ENCODE measurements at regions not wholly inside any gene's neighbourhood (a gene's known extent, or its start where the extent isn't known, plus 50 kb on each side); places are given as distances from the start of the nearest gene placed in this dataset.

DNA sequence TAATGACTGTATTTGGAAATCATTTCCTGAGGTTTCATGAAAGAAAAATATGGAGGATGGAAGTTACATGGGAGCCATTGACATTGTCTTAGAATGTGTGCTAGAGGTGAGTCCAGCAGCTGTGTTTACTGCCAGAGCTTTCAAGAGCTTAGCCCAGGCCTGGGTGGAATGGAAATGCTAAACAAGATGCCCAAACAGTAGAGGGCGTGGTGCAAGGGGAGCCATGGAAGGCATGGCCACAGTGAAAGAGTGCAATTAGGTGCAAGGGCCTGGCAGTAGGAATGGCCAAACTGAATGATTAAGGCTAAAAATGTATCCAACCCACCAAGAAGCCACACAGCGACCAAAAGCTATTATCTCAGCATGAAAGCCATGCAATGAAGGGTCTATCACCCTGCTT, 257.7 kb upstream of the NR2F2 start:
- TF ChIP-seq, protein P1, sequence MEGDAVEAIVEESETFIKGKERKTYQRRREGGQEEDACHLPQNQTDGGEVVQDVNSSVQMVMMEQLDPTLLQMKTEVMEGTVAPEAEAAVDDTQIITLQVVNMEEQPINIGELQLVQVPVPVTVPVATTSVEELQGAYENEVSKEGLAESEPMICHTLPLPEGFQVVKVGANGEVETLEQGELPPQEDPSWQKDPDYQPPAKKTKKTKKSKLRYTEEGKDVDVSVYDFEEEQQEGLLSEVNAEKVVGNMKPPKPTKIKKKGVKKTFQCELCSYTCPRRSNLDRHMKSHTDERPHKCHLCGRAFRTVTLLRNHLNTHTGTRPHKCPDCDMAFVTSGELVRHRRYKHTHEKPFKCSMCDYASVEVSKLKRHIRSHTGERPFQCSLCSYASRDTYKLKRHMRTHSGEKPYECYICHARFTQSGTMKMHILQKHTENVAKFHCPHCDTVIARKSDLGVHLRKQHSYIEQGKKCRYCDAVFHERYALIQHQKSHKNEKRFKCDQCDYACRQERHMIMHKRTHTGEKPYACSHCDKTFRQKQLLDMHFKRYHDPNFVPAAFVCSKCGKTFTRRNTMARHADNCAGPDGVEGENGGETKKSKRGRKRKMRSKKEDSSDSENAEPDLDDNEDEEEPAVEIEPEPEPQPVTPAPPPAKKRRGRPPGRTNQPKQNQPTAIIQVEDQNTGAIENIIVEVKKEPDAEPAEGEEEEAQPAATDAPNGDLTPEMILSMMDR (IDR thresholded peaks at IDR 0.05; ENCODE audit: low read depth, low read length) = no peak
- Histone ChIP-seq H3K27ac (no peak overlapping the region), H3K27me3 (peaks cover 14% of the 10 kb centered on the region), H3K36me3 (no peaks in the 10 kb centered on the region), H3K4me1 (ENCODE audit: low read depth) (no peaks in the 10 kb centered on the region), H3K4me3 (no peak overlapping the region), H3K9me3 (ENCODE audit: low read depth) (no peaks in the 10 kb centered on the region)
- no peak for DNase-seq (ENCODE audit: low read depth in 1 of 2, low spot score in 1 of 2)

DNA sequence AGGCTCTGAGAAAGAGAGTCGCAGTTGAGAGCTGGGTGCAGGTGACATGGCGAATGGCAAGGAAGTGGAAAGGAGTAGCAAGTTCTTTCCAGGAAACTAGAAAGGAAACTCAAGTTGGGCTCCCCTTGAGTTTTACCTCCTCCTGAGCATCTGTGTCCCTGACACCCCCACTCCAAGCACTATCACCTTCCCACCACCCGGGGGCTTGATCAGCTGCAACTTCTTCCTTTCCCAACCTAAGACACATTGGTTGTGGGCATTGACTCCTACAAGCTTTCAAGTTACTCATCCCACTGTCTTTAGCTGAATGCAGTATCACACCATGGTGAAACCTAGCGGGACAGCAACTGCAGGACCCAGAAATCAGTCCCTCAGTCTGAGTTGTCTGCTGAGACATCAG, 256.6 kb upstream of the NR2F2 start:
- Histone ChIP-seq H3K9me3 (ENCODE audit: low read depth) (no peaks in the 10 kb centered on the region), H3K4me1 (ENCODE audit: low read depth) (no peaks in the 10 kb centered on the region), H3K27ac (no peak overlapping the region), H3K36me3 (no peaks in the 10 kb centered on the region), H3K27me3 (peaks cover 14% of the 10 kb centered on the region), H3K4me3 (no peak overlapping the region)
- DNase-seq (ENCODE audit: low read depth in 1 of 2, low spot score in 1 of 2) = no peak
- TF ChIP-seq, protein P1 (IDR thresholded peaks at IDR 0.05; ENCODE audit: low read depth, low read length) = no peak

DNA sequence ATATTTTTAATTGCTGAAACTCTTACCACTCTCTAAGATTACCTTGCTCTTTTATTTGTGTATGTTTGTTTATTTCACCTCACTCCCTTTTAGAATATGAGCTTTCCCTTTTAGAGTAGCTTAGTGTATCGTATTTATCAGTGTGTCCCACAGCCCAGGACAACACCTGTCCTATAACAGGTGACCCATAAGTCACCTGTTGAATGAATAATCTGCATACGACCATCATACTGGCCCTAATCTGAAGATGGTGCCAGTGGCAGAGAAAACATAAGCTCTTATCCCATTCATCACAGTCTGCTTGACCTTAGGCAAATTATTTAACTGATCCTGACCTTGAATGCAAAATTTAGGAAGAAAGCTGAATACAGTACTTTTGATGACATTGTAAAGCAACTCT, 254.6 kb upstream of the NR2F2 start:
- DNase-seq (ENCODE audit: low read depth in 1 of 2, low spot score in 1 of 2) = no peak
- no peak overlapping the region for H3K4me3 ChIP-seq
- H3K4me1 ChIP-seq (ENCODE audit: low read depth) = no peaks in the 10 kb centered on the region
- TF ChIP-seq, protein P1 (IDR thresholded peaks at IDR 0.05; ENCODE audit: low read depth, low read length) = no peak
- no peaks in the 10 kb centered on the region for H3K9me3 ChIP-seq (ENCODE audit: low read depth)
- H3K27ac ChIP-seq = no peak overlapping the region
- H3K27me3 ChIP-seq = peaks cover 24% of the 10 kb centered on the region
- no peaks in the 10 kb centered on the region for H3K36me3 ChIP-seq

DNA sequence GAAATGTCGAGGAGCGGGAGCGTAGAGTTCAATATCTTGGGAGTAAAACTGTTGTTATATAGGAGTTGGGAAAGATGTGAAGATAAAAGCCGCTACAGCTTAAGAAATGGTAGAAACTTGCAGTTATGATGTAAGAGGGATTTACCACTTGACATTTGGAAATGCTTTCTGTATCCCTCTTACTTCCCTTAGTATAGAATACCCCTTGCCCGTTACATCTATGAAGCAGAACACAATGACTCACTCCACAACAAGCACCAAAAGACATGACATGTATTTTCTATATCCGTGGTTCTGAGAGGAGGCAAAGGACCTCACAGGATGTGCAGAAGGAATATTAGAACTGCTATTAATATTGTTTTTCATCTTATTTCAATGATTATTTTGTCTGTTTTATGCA, 254.2 kb upstream of the NR2F2 start:
- no peaks in the 10 kb centered on the region for H3K4me1 ChIP-seq (ENCODE audit: low read depth)
- DNase-seq (ENCODE audit: low read depth in 1 of 2, low spot score in 1 of 2) = no peak
- H3K4me3 ChIP-seq = no peak overlapping the region
- no peaks in the 10 kb centered on the region for H3K9me3 ChIP-seq (ENCODE audit: low read depth)
- TF ChIP-seq, protein P1 (IDR thresholded peaks at IDR 0.05; ENCODE audit: low read depth, low read length) = no peak
- H3K27me3 ChIP-seq = peaks cover 24% of the 10 kb centered on the region
- H3K27ac ChIP-seq = no peak overlapping the region
- H3K36me3 ChIP-seq = no peaks in the 10 kb centered on the region

DNA sequence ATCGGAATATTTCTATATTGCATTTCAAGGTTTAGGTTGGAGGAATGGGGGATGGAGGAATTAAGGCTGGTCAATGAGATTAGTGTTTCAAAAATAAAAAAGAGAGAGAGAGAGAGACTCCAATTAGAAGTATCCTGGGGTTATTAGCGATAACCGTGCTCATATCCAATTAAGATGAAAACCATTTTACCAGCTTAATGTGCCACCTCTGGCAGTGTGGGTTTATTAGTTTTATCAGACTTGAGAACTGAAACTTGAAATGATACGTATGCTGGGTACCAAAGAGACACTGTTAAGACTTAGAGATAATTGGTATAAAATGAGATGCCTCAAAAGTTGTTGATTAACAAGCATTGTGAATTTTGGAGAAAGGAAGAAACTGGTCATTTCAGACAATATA, 251.5 kb upstream of the NR2F2 start:
- Histone ChIP-seq H3K4me3 (no peak overlapping the region), H3K36me3 (no peaks in the 10 kb centered on the region), H3K27ac (no peak overlapping the region), H3K27me3 (peaks cover 30% of the 10 kb centered on the region), H3K4me1 (ENCODE audit: low read depth) (no peaks in the 10 kb centered on the region), H3K9me3 (ENCODE audit: low read depth) (no peaks in the 10 kb centered on the region)
- no peak for DNase-seq (ENCODE audit: low read depth in 1 of 2, low spot score in 1 of 2)
- TF ChIP-seq, protein P1 (IDR thresholded peaks at IDR 0.05; ENCODE audit: low read depth, low read length) = no peak

DNA sequence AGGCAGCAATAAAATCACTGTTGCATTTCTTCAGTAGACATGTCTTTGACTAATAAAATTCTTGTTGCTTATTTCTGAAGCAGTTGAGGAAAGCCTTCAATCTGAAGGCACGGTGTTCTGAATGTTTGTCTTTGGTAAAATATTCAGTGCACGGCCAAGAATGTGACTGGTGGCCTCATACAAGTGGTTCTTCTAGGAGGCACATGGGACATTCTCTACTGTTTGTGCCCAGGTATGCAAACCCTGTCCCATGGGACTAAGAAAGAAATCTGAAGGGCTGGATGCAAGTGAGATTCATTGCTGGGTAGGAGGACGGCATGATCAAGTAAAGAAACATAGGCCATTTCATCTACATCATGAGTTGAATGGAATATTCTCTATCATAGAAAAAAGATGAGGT, 250.6 kb upstream of the NR2F2 start:
- H3K27ac ChIP-seq = no peak overlapping the region
- H3K36me3 ChIP-seq = no peaks in the 10 kb centered on the region
- H3K9me3 ChIP-seq (ENCODE audit: low read depth) = no peaks in the 10 kb centered on the region
- H3K4me3 ChIP-seq = no peak overlapping the region
- no peak for DNase-seq (ENCODE audit: low read depth in 1 of 2, low spot score in 1 of 2)
- TF ChIP-seq, protein P1 (IDR thresholded peaks at IDR 0.05; ENCODE audit: low read depth, low read length) = no peak
- peaks cover 36% of the 10 kb centered on the region for H3K27me3 ChIP-seq
- H3K4me1 ChIP-seq (ENCODE audit: low read depth) = no peaks in the 10 kb centered on the region

Data from cardiac muscle cell (in vitro differentiated cells and primary cell).